ENCODE measurements at regions not wholly inside any gene's neighbourhood (a gene's known extent, or its start where the extent isn't known, plus 50 kb on each side); places are given as distances from the start of the nearest gene placed in this dataset.

DNA sequence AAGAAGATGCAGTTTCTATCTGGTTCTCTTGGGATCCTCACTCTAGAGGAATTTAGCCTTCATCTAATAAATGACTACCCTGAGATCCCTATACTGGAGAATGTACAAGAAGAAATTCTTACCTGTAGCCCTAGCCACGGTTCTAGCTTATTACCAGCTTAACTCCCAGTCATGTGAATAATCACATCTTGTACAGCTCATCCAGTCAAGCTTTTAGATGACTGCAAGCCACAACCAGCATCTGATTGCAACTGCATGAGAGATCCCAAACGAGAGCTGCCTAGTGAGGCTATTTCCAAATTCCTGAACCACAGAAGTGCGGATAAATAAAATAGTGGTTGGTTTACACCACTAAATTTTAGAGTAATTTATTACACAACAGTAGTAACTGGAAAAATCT, 196.0 kb upstream of the CPHXL start:
- no peak overlapping the region for H3K27ac Mint-ChIP-seq
- peaks cover 73% of the 10 kb centered on the region for H3K27me3 Mint-ChIP-seq (ENCODE audit: insufficient read depth)
- Histone ChIP-seq H3K9me3 (ENCODE audit: control insufficient read depth, low read length) (no peaks in the 10 kb centered on the region), H3K27me3 (ENCODE audit: control insufficient read depth, insufficient read depth, low read length, poor library complexity, severe bottlenecking) (no peaks in the 10 kb centered on the region), H3K9ac (ENCODE audit: extremely low read depth, low read length, poor library complexity, severe bottlenecking) (no peak overlapping the region), H3K4me3 (ENCODE audit: low read length) (no peak overlapping the region), H3K36me3 (ENCODE audit: control insufficient read depth, insufficient read depth, low read length) (no peaks in the 10 kb centered on the region), H3K27ac (ENCODE audit: low read depth, low read length) (no peak overlapping the region), H3K4me1 (ENCODE audit: control insufficient read depth, insufficient read depth, low read length) (peaks cover 8% of the 10 kb centered on the region)
- H3K4me3 Mint-ChIP-seq: no peak overlapping the region
- no peak for DNase-seq
- no peaks in the 10 kb centered on the region for H3K36me3 Mint-ChIP-seq (ENCODE audit: low read depth)
- WGBS, 2 experiments (ENCODE audit: insufficient coverage in 1 of 2, insufficient read length in 1 of 2): 80 to 83% methylated on average over 1 to 2 of the region's 3 CpGs
- peaks cover 19% of the 10 kb centered on the region for H3K4me1 Mint-ChIP-seq
- no peaks in the 10 kb centered on the region for H3K9me3 Mint-ChIP-seq
- TF ChIP-seq, protein P1, sequence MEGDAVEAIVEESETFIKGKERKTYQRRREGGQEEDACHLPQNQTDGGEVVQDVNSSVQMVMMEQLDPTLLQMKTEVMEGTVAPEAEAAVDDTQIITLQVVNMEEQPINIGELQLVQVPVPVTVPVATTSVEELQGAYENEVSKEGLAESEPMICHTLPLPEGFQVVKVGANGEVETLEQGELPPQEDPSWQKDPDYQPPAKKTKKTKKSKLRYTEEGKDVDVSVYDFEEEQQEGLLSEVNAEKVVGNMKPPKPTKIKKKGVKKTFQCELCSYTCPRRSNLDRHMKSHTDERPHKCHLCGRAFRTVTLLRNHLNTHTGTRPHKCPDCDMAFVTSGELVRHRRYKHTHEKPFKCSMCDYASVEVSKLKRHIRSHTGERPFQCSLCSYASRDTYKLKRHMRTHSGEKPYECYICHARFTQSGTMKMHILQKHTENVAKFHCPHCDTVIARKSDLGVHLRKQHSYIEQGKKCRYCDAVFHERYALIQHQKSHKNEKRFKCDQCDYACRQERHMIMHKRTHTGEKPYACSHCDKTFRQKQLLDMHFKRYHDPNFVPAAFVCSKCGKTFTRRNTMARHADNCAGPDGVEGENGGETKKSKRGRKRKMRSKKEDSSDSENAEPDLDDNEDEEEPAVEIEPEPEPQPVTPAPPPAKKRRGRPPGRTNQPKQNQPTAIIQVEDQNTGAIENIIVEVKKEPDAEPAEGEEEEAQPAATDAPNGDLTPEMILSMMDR (conservative IDR thresholded peaks at IDR 0.05): no peak

DNA sequence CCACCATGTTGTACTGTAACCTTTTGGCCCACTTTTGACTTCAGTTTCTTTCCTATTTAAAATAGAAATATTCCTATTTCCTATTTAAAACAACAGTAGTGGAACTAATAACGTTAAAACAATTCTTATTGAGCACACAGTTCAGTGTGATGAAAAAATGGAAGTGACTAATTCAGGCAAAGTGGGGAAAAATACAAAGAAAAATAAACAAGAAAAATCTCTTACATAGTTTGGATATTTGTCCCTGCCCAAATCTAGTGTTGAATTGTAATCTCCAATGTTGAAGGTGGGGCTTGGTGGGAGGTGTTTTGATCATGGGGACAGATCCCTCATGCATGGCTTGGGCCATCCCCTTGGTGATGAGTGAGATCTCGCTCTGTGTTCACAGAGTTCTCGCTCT, 198.1 kb upstream of the CPHXL start:
- 91 to 100% methylated on average over 1 to 3 of the region's 3 CpGs for WGBS, 2 experiments (ENCODE audit: insufficient coverage in 1 of 2, insufficient read length in 1 of 2)
- Mint-ChIP-seq H3K27me3 (ENCODE audit: insufficient read depth) (peaks cover 81% of the 10 kb centered on the region), H3K4me1 (peaks cover 16% of the 10 kb centered on the region), H3K27ac (no peak overlapping the region), H3K9me3 (peaks cover 18% of the 10 kb centered on the region), H3K4me3 (no peak overlapping the region), H3K36me3 (ENCODE audit: low read depth) (no peaks in the 10 kb centered on the region)
- TF ChIP-seq, protein P1 (conservative IDR thresholded peaks at IDR 0.05): no peak
- Histone ChIP-seq H3K27me3 (ENCODE audit: control insufficient read depth, insufficient read depth, low read length, poor library complexity, severe bottlenecking) (peaks cover 11% of the 10 kb centered on the region), H3K4me1 (ENCODE audit: control insufficient read depth, insufficient read depth, low read length) (peaks cover 8% of the 10 kb centered on the region), H3K36me3 (ENCODE audit: control insufficient read depth, insufficient read depth, low read length) (no peaks in the 10 kb centered on the region), H3K9me3 (ENCODE audit: control insufficient read depth, low read length) (peaks cover 18% of the 10 kb centered on the region), H3K27ac (ENCODE audit: low read depth, low read length) (no peak overlapping the region), H3K4me3 (ENCODE audit: low read length) (no peak overlapping the region), H3K9ac (ENCODE audit: extremely low read depth, low read length, poor library complexity, severe bottlenecking) (no peak overlapping the region)
- no peak for DNase-seq

DNA sequence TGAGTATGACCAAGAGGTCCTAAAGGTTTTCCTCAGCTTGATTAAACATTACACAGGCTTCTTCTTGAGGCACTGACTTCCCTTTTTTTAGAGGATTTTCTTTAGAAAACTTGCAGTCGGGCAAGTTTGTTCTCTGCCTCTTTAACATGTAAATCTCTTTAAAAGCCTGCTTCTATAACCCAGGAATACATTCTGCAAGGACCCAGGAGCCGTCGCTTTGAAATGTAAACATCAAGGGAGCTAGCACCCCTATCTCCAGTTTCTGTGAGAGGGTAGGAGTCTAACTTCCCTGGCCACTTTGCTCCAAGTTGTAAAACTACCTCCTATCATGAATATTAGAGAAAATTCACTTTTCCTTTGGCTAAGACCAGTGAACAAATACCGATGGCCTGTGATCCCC, 201.5 kb upstream of the CPHXL start:
- Histone ChIP-seq H3K9ac (ENCODE audit: extremely low read depth, low read length, poor library complexity, severe bottlenecking) (no peak overlapping the region), H3K27ac (ENCODE audit: low read depth, low read length) (no peak overlapping the region), H3K4me3 (ENCODE audit: low read length) (no peak overlapping the region), H3K9me3 (ENCODE audit: control insufficient read depth, low read length) (peaks cover 23% of the 10 kb centered on the region), H3K27me3 (ENCODE audit: control insufficient read depth, insufficient read depth, low read length, poor library complexity, severe bottlenecking) (peaks cover 28% of the 10 kb centered on the region), H3K36me3 (ENCODE audit: control insufficient read depth, insufficient read depth, low read length) (no peaks in the 10 kb centered on the region), H3K4me1 (ENCODE audit: control insufficient read depth, insufficient read depth, low read length) (no peaks in the 10 kb centered on the region)
- no peak for DNase-seq
- 10 to 28% methylated on average over 2 to 4 of the region's 4 CpGs for WGBS, 2 experiments (ENCODE audit: insufficient coverage in 1 of 2, insufficient read length in 1 of 2)
- H3K36me3 Mint-ChIP-seq (ENCODE audit: low read depth): no peaks in the 10 kb centered on the region
- H3K27ac Mint-ChIP-seq: no peak overlapping the region
- H3K4me1 Mint-ChIP-seq: no peaks in the 10 kb centered on the region
- TF ChIP-seq, protein P1 (conservative IDR thresholded peaks at IDR 0.05): no peak
- no peak overlapping the region for H3K4me3 Mint-ChIP-seq
- peaks cover 96% of the 10 kb centered on the region for H3K27me3 Mint-ChIP-seq (ENCODE audit: insufficient read depth)
- peaks cover 24% of the 10 kb centered on the region for H3K9me3 Mint-ChIP-seq
